22Rv1 (cell line): ENCODE measurements at regions not wholly inside any gene's neighbourhood (a gene's known extent, or its start where the extent isn't known, plus 50 kb on each side); places are given as distances from the start of the nearest gene placed in this dataset.

Experiments used
- CTCF ChIP-seq: fragments of 450-650 bp; IDR thresholded peaks from 2 replicates; pipeline ENCODE4 v1.5.1; 2017; ENCODE audit warnings: mild to moderate bottlenecking
- ZFX ChIP-seq: fragments of 450-650 bp; IDR thresholded peaks from 2 replicates; pipeline ENCODE4 v1.6.1; 2017; ENCODE audit warnings: antibody characterized with exemption, borderline replicate concordance

DNA sequence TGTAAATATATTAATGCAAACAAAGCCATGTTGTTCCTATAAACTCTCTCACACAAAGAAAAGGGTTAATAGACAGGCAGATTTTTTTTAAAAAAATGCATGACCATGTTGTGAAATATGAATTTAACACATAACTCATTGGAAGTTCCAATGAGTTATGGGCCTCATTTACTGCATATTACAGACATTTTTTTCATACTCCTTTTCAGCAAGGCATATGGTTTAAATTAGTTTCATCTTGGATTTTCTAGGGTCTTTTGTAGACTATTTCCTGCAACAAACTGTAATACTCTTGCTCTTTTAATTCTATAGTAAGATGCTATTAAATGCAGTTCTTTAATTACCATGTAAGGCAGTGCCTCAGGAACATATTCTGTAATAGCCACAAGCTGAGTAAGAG, 323.1 kb downstream of the GBA3 start:
- TF ChIP-seq CTCF (no peak), ZFX (no peak)
